Panc1 (cell line): ENCODE measurements at regions not wholly inside any gene's neighbourhood (a gene's known extent, or its start where the extent isn't known, plus 50 kb on each side); places are given as distances from the start of the nearest gene placed in this dataset.

Experiments used
- TF ChIP-seq, protein P1 (sequence below): fragments of 450-650 bp; IDR thresholded peaks from 2 replicates; pipeline ENCODE4 v1.5.1; 2017; ENCODE audit warnings: mild to moderate bottlenecking
- TF ChIP-seq, protein P2 (sequence below), 2 experiments: IDR thresholded peaks; 2 replicates each; pipeline ENCODE4 v1.6.1; 2011 to 2012; ENCODE audit warnings: low read depth in 2 of 2, control low read depth in 1 of 2, low read length in 1 of 2, mild to moderate bottlenecking in 1 of 2, moderate library complexity in 1 of 2; ENCODE audit not compliant: insufficient read depth in 1 of 2

DNA sequence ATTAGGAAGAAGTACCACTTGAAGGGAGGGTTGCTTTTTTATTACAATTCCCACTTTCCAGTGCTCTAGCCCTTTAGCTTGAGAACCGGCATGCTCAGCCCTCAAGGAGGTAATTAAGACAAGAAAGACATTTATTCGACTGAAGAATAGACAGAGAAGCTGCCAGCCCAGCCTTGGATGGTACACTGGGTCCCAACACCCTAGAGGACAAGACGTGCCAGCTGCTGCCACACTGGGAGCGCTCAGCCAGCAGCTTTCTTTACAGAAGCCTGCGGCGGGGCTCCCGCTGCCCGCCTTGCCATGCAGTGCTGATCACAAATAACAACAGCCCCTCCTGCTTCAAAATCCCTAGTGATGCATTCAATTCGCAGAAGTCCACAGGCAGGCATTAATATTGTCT, 746.3 kb upstream of the RAB6C start:
- TF ChIP-seq, protein P1, sequence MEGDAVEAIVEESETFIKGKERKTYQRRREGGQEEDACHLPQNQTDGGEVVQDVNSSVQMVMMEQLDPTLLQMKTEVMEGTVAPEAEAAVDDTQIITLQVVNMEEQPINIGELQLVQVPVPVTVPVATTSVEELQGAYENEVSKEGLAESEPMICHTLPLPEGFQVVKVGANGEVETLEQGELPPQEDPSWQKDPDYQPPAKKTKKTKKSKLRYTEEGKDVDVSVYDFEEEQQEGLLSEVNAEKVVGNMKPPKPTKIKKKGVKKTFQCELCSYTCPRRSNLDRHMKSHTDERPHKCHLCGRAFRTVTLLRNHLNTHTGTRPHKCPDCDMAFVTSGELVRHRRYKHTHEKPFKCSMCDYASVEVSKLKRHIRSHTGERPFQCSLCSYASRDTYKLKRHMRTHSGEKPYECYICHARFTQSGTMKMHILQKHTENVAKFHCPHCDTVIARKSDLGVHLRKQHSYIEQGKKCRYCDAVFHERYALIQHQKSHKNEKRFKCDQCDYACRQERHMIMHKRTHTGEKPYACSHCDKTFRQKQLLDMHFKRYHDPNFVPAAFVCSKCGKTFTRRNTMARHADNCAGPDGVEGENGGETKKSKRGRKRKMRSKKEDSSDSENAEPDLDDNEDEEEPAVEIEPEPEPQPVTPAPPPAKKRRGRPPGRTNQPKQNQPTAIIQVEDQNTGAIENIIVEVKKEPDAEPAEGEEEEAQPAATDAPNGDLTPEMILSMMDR = no peak
- TF ChIP-seq, protein P2, sequence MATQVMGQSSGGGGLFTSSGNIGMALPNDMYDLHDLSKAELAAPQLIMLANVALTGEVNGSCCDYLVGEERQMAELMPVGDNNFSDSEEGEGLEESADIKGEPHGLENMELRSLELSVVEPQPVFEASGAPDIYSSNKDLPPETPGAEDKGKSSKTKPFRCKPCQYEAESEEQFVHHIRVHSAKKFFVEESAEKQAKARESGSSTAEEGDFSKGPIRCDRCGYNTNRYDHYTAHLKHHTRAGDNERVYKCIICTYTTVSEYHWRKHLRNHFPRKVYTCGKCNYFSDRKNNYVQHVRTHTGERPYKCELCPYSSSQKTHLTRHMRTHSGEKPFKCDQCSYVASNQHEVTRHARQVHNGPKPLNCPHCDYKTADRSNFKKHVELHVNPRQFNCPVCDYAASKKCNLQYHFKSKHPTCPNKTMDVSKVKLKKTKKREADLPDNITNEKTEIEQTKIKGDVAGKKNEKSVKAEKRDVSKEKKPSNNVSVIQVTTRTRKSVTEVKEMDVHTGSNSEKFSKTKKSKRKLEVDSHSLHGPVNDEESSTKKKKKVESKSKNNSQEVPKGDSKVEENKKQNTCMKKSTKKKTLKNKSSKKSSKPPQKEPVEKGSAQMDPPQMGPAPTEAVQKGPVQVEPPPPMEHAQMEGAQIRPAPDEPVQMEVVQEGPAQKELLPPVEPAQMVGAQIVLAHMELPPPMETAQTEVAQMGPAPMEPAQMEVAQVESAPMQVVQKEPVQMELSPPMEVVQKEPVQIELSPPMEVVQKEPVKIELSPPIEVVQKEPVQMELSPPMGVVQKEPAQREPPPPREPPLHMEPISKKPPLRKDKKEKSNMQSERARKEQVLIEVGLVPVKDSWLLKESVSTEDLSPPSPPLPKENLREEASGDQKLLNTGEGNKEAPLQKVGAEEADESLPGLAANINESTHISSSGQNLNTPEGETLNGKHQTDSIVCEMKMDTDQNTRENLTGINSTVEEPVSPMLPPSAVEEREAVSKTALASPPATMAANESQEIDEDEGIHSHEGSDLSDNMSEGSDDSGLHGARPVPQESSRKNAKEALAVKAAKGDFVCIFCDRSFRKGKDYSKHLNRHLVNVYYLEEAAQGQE (IDR thresholded peaks at IDR 0.05; ENCODE audit: insufficient read depth in 1 of 2, low read depth in 2 of 2, low read length in 1 of 2) = no peak
